Head of caudate nucleus (tissue), 42 donors: ENCODE measurements at regions not wholly inside any gene's neighbourhood (a gene's known extent, or its start where the extent isn't known, plus 50 kb on each side); places are given as distances from the start of the nearest gene placed in this dataset.
"Not testable (repeated sequence)": the region's sequence is repeated elsewhere in the genome, so short reads cannot be mapped to it uniquely, and the experiment has no call there.

Experiments
- DNase-seq, 42 donors: peaks; one replicate each; pipeline versions ENCODE4 v3.0.0 to v3.0.0-alpha.2; 2020 to 2021; ENCODE audit warnings: mixed read lengths in 7 of 42
- intact Hi-C: fragments of 100-400 bp; cut with DNase I; formaldehyde crosslinking; loops from one replicate; pipeline ENCODE4 v1.15.0; 2022

DNA sequence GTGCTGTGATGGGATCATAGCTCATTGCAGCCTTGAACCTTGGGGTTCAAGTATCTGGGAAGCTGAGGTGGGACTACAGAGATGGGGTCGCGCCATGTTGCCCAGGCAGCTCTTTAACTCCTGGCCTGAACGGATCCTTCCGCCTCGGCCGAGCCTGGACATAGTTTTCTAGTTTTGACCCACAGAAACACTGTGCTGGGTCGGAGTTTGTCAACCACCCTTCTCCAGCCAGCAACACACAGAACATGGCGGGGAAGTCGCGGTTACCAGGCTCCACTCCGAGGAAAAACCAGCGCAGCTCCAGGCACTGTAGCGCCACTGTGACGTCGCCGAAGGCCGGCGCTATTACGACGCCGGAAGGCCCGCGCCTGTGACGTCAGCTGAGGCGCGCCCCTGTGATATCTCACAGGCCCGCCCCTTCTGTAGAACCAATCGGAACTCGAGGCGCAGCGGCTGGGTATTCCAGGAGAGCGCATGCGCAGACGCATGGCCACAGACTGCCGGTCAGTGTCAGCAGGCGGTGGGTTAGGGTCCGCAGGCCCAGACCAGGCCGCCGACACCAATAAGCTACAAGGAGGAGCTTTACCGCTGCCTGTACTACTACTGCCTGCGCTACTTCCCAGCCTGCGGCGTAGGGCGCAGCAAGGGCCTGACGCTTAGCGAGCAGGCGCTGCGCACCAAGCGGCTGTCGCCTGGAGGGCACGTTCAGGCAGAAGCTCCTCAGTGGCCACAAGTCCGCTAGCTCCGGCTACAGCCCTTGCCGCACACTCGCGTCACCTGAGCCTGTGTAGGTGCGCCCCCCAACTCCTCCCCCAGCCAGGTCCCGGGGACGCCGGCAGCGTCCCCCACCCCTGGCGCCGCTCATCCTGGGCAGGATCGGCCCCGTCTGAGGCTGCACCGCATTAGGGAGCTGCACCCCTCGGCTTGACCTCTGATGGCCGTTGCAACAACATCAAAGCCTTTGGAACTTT is 135.2 kb upstream of the KCTD7 start:
- peak; percentile 95 to 100 (median 98) for DNase-seq
- intact Hi-C loops = no loop called here

DNA sequence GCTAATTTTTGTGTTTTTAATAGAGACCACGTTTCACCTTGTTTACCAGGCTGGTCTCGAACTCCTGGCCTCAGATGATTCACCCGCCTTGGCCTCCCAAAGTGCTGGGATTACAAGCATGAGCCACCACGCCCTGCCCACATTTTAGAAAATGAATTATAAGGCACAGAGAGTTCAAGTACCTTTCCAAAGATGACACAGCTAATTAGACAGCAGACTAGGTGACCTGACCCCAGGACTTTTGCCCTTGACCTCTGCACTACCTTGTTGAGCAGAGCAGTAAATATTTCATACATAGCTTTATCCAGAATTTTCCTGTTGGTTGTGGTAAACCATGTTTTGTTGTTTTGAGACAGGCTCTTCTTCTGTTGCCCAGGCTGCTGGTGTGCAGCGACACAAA is 131.3 kb upstream of the KCTD7 start:
- peak in 4 of 42 donors; percentile 1 to 17 (median 6) for DNase-seq
- intact Hi-C loops = no loop called here

DNA sequence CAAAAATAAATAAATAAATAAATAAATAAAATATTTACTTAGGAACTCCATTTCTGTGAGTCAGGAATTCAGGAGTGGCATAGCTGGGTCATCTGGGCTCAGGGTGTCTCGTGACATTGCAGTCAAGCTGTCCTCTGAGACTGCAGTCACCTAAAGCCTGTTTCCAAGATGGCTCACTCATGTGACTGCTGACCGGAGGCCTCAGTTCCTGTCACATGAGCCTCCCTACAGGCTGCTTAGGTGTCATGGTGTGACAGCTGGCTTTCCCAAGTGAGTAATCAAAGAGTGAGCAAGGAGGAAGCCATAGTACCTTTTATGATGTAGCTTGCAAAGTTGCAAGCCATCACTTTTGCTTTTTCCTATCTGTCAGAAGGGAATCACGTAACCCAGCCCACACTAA is 128.6 kb upstream of the KCTD7 start:
- DNase-seq = peak in 4 of 42 donors; percentile 6 to 34 (median 20)
- intact Hi-C loops = no loop called here

DNA sequence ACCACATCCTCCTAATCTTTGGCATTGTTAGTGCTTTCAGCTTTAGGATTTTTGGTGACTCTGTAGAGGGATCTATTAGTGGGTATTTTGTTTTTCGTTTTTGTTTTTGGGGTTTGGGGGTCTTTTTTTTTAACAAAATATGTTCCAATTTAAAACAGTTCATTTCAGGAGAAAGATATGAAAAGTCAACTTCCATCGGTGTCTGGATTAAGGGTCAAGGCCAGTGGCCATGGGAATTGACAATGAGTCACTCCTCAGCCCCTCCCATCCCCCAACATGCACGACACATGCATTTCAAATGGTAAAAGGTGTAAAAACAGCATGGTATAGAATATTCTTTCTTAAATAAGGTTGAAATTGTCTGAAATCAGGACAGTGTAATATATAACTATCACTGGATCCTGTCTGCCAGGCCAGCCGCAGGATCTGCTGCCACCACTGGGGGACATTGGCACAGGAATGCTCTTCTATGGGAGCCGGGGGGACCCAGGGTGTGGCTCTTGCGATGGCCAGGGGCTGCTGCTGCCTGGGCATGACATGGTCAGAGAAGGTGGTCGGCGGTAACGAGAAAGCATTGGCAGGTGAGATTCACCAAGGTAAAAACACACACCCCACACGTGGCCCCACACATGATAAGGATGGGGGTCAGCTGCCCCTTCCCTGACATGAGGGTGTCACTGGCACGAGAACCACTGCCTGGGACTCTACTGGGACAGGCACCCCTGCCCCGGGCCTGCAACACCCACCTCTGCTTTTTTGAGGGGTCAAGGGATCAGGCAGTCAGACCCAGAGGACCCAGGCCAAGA is 126.2 kb upstream of the KCTD7 start:
- peak in 2 of 42 donors; percentile 13 to 30 for DNase-seq
- intact Hi-C loops = no loop called here

DNA sequence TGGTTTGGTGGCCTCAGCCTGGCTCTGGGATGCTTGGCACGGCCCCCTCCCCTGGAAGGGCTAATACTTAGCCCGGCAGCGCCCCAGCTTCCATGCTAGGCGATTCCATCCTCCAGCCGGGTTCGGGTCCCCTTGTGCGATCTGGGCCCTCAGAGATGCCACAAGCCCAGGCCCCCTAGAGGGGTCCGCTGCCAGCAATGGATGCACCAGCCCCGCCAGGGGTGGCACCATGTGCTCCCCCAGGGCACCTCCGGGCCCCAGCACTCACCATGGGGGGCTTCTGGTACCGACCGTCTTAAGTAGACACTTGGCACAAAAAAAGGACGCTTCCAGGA is 125.7 kb upstream of the KCTD7 start:
- peak in 1 of 42 donors; percentile 14 for DNase-seq
- intact Hi-C loops = no loop called here

DNA sequence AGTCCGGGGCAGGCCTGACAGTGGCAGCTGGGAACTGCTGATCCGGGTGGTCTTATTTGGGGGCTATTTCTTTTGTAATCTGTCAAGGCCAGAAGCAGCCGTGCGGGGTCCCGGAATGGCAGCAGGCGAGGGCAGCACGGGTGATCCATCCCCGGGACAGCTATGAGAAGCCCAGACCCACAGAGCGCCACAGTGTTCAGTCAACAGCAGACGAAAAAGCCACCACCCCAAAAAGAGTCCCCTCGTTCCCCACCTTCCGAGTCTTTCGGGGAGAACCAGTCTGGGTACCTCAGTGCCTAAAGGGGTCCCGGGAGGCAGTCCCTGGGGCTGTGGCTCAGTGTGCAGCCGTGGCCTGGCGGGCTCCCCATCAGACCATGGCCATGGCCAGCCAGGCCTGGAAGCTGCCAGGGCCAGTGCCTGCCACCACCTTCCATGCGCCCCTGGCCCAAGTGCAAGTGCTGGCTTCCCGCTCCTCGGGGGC is 125.1 kb upstream of the KCTD7 start:
- peak in 1 of 42 donors; percentile 28 for DNase-seq
- intact Hi-C loops = no loop called here

DNA sequence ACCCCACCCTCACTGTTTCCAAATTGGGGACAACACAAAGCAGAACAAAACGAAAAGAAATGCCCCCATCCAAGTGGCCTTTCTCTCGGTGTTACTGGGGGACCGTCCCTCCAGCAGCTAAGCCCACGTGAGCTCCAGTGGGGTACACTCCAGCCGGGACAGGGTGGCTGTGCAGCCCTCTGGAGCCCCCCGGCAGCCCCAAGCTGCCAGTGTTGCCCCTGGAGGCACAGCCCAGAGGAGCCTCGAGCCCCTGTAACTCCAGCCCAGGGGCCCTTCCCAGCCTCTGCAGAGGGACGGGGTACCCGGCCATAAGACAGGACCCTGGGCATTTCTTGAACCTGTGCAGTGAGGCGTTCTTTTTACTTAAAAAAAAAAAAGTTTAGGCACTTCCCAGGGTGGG is 124.5 kb upstream of the KCTD7 start:
- intact Hi-C loops = no loop called here
- DNase-seq = peak in 1 of 42 donors; percentile 3

DNA sequence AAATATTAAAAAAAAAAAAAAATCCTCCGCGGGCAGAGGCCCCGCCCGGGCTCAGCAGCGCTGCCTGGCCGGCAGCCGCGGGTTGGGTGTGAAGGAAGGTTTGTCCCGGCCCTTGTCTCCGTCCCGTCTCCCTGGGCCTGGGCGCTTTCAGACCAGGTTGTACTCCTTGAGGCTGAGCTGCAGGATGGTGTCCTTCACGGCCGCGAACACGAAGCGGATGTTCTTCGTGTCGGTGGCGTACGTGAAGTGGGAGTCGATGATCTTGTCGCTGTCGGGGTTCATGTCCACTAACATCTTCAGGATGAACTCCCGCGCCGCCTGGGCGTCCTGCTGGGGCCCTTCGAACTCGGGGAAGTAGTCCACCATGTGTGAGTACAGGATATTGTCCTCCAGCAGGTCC is 123.7 kb upstream of the KCTD7 start:
- DNase-seq = peak in 1 of 42 donors; percentile 30
- intact Hi-C loops = no loop called here

DNA sequence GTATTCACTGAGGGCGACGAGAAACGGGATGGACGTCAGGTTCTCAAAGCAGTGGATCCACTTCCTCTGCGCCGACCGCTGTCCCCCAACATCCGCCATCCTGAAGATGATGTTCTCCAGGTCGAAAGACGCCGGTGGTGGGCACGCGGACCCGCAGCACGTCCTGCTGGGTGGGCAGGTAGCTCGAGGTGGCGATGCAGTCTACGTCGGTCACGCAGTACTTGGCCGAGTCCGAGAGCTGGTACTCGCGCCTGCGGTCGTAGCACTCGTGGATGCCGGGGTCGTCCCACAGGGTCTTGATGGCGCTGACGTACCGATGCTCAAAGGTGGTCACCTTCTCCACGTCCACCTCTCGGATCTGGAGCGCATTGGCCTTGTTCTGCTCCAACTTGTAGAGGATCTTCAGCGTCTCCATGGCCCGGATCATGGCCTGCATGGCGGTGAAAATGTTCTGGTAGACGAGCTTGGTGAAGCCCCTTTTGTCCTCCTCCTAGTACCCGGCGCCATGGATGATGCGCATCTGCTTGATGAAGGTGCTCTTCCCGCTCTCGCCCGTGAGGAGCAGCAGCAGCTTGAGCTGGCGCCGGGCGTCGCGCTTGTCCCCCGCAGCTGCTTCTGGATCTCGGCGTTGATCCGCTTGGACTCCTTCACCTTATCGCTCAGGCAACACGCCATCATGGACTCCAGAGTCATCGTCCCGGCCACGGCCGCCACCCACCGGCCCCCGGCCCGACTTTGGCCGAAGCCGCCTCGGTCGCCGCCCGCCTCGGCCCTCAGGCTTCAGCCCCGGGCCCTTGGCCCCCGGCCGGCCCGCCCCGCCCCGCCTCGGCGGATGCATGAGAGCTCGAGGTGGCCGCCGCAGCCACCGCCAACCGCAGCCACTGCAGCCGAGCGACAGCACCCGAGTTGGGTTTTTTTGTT is 122.9 kb upstream of the KCTD7 start:
- peak in 11 of 42 donors; percentile 17 to 55 (median 36) for DNase-seq
- intact Hi-C loops = no loop called here

DNA sequence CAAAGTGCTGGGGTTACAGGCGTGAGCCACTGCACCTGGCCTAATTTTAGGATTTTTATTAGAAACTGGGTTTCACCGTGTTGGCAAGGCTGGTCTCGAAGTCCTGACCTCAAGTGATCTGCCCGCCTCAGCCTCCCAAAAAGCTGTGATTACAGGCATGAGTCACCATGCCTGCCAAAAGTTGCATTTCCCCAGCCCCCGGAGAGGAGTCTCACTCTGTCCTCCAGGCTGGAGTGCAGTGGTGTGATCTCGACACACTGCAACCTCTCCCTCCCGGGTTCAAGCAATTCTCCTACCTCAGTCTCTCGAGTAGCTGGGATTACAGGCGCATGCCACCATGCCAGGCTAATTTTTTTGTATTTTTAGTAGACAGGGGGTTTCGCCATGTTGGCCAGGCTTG is 122.0 kb upstream of the KCTD7 start:
- DNase-seq, intact Hi-C loops: not testable (repeated sequence)

DNA sequence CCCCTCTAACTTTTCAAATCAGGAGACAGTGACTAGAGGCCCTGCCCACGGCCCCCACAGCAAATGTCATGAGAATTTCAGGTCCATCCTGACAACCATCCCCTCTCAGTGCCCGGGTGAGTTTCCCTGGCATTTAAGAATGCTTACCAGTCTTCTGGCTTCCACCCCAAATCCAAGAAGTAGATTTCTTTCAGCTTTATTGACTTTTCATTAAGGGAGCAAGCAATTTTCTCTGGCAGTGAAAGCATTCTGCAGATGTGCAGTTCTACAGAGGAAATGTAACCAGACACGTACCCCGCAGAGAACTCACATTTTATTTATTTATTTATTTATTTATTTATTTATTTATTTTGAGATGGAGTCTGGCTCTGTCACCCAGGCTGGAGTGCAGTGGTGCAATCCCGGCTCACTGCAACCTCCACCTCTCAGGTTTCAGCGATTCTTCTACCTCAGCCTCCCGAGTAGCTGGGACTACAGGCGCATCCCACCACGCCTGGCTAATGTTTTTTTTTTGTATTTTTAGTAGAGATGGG is 120.9 kb upstream of the KCTD7 start:
- intact Hi-C loops = no loop called here
- DNase-seq = no peak

DNA sequence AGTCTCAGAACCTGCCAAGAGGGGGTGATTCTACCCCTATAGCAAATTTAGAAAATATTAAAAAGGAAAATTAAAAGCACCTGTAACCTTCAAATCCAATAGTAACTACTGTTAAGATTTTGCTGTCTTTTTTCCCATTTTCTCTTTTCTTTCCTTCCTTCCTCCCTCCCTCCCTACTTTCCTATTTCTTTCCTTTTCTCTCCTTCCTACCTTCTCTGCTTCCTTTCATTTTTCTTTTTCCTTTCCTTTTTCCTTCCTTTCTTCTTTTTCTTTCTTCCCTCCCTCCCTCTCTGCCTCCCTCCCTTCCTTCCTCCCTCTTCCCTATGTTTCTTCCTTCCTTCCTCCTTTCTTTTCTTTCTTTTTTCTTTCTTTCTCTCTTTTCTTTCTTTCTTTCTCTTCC is 120.2 kb upstream of the KCTD7 start:
- intact Hi-C loops = no loop called here
- DNase-seq = no peak

DNA sequence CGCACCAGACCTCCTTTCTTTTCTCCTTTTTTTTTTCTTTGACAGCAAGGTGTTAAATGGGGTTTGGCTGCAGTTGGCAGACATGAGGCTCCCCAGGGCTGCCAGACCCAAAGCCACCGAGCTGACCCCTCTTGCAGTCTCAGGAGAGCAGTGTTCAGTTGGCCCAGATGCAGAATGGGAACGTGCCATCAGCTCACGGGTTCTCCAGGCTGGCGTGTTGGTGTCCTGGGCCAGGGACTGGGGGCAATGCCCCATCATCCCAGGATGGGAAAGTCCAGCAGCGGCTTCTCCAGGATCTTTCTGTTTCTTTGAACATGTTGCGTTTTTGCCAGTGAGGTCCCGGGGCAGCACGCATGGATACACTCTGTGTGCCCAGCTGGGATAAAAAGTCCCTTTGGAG is 114.6 kb upstream of the KCTD7 start:
- intact Hi-C loops = no loop called here
- DNase-seq = no peak

DNA sequence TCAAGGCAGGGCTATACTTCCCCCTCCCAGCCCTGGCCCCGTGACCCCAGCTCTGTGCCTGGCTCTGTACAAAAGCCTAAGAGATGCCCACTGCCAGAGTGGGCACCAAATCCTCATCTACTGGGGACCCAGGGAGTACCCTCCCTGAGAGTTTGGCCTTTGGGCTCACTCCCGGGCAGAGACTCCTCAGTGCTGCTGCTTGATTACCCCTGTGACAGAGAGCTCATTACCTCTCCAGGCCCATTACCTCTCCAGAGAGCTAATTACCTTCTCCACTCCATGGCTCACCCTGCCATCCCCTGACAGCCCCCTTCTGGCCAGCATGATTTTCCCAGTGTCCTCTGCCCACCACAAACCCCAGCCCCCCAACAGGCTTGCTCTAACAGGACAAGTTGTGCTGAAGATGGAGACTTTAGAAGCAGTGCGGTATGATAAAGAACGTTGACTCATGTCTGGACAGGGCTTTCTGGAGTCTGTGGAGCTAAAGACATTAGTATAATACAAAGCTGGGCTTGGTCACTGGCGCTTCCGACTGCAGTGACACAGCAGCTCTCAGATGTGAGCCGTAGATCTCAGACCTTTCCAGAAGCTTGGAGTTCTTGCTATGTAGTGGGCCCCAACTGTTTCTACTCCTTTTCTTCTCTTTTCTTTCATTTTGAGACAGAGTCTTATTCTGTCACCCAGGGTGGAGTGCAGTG is 111.3 kb upstream of the KCTD7 start:
- intact Hi-C loops = no loop called here
- no peak for DNase-seq

DNA sequence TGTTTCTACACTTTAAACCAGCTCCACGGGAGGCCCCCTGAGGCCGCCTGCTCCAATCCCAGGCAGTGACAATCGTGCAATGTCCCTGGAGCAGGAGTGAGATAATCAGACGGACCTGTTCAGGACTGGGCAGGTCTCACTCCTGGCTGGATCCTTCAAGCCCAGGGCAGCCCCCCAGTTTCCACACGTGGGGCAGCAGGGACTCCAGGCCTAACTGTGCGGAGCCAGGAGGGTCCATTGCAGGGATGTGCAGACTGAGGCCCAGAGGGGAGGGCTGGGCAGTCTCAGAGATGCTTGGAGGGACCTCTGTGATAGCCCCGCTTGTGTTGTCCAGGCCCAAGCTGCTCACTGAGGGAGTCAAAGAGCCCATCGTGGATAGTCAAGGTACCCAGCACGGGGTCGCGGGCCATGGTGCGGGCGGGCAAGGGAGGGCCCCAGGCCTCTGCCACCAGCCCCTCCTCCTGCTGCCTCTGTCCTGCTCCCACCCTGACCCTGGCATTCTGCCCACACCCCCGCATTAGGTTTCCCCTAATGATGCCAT is 110.5 kb upstream of the KCTD7 start:
- no peak for DNase-seq
- intact Hi-C loops = no loop called here

DNA sequence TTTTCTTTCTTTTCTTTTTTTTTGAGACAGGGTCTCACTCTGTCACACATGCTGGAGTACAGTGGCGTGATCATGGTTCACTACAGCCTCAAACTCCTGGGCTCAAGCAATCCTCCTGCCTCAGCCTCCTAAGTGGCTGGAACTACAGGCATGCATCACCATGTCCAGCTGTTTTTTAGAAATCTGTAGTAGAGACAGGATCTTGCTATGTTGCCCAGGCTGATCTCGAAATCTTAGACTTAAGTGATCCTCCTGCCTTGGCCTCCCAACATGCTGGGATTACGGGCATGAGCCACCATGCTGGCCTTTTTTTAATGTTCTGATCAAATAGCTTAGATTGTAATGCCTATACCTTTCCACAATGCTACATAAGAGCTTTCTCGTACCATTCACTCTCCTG is 107.0 kb upstream of the KCTD7 start:
- no peak for DNase-seq
- intact Hi-C loops = no loop called here

DNA sequence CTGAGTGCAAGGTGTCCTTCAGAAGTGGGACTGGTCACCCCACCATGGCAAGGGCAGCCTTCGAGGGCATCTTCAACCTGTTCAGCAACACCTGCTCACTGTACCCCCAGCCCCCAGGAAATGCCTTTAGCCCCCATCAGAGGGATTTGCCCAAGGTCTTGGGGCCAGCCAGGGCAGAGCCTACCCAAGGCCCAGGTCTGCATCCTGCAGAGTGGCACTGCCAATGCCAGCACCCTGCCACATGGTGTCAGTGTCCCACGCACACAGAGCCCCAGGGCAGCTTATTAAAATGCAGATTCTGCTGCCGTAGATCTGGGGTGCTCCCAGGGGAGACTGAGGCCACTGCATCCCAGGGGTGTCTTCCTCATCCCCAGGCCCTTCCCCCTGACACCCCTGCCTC is 106.2 kb upstream of the KCTD7 start:
- intact Hi-C loops = no loop called here
- peak in 28 of 42 donors; percentile 17 to 63 (median 41) for DNase-seq

DNA sequence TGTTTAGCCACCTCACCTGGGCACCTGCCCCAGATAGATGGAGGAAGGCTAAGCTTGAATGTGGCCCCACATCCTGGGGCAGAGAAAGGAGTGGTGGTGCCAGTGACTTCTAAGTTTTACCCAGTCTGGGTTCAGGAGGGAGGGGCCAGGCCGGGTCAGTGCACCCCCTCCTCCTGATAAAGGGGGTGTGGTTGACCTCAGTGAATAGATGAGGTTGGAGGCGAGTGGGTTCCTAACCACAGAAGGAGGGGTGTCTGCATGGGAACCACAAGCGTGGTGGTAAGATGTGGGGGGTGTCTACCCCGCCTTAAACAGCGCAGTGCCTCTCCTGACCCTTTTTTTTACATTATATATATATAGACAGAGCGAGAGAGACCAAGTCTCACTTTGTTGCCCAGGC is 105.3 kb upstream of the KCTD7 start:
- intact Hi-C loops = no loop called here
- DNase-seq = no peak
